GM18499 (cell line): ENCODE measurements at regions not wholly inside any gene's neighbourhood (a gene's known extent, or its start where the extent isn't known, plus 50 kb on each side); places are given as distances from the start of the nearest gene placed in this dataset.

ENCODE experiments used
- ATAC-seq: cut with Tn5 transposase; IDR thresholded peaks from one replicate; pipeline ENCODE4 v1.9.1; 2021; ENCODE audit warnings: moderate number of reproducible peaks; ENCODE audit not compliant: insufficient read depth, unreplicated experiment

DNA sequence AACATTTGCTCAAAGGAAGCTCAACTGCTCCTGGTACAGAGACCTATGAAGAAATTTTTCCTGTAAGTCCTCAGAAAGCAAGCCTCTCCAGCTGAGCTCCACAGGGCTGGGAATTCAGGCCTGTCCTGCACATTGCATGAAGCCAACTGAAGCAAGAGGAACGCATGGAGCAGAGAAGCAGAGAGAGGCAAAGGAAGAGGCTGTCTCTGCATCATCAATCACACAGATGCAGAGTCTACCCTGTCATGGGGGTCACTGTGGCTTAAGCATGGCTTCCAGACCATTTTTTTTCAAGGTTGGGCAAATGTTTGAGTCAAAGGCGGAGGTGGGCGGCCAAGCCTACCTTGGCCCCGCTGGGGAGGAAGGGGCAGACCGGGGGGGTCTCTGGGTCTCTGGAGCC lies 110.3 kb upstream of the MSX1 start:
- ATAC-seq = no peak

- no peak for ATAC-seq
These were observed 113.0 kb upstream of the MSX1 start for GRCh38 chr4:4746444-4746843.

- no peak for ATAC-seq
These were observed 119.4 kb upstream of the MSX1 start for GRCh38 chr4:4740071-4740470.

DNA sequence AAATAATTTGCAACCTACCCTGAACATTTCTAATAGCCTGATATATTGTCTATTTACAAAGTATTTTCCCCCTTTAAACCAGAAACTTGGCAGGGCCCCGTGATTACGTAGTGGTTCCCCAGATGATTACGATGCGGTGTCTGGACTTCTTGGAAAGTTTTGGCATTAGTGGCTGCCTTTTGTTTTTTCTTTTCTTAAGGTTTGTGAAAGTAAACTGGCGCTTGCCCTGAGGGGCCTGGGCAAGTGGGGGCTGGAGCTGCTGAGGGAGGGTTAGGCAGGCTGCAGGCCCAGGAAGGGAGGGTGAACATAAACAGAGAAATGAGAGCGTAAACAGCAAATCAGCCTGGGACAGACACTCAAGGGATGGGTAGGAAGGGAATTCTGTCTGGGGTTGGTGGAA lies 123.6 kb upstream of the MSX1 start:
- ATAC-seq = no peak

DNA sequence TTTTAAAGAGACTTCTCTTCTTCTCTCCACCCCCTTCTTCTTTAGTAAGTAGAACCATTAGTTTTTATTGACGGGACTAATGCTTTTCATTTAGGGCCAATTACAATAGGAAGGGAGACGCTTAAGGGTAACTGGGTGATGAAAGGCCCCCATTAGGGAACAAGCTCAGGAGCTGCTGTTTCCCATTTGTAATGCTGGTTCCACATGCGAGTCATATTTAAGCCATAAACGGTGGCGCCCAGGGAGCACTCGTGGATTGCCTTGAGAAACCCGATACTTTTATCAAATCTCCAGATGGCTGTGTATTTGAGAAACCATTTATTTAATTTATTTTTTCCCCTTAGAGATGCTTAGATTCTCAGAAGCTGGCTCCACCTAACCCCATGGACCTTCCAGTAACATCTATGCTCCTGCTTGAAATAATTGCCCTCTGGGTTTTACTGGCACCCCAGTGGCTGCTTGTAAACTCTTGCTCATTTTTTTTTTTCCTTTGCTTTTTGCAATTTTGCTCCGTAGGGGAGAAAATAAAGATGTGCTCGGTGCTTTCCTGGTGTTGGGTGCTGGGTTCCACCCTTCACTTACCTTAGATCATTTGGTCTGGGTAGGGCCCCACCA lies 124.2 kb upstream of the MSX1 start:
- ATAC-seq = no peak

DNA sequence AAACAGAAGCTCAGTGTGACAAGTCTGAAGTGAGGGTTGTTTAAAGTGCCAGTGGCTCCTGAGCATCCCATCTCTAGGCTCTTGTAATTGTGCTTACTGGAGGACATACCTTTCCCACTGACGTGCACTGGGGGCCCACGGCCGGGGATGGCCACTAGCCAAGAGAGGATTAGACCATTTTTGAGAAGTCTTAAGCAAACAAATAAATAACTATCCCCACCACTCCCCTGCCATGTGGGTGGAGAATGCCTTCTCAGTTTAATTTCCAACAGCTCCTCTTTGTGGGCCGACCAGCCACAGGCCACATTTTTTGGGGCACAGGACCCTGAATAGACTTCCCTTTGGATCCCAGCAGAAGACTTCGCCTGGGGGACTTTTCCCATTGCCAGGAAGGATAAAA lies 125.0 kb upstream of the MSX1 start:
- ATAC-seq = no peak

GRCh38 chr4:4733663-4734062 lies 125.8 kb upstream of the MSX1 start:
- no peak for ATAC-seq

GRCh38 chr4:4730249-4730648 lies 129.2 kb upstream of the MSX1 start:
- no peak for ATAC-seq

- no peak for ATAC-seq
These were observed 130.3 kb upstream of the MSX1 start for GRCh38 chr4:4729206-4729605.

DNA sequence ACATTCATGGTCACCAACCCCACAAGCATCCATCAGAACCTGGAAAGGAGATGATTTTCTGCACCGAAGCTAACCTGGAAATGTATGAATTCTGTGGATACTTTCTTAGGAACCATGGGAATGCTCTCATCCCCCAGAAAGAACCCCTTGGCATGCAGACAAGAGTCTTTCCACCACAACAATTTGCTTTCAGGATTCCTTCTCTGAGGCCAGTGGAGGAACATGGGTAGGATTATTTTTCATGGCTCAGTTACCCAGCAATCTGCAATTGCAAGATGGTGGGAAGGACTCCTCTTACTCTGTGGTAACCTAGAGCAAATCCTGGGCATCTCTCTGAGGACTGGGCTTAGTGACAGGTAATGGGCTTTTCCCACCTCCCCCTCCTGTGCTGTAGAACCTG lies 131.9 kb upstream of the MSX1 start:
- no peak for ATAC-seq

GRCh38 chr4:4726051-4726450 lies 133.4 kb upstream of the MSX1 start:
- no peak for ATAC-seq

DNA sequence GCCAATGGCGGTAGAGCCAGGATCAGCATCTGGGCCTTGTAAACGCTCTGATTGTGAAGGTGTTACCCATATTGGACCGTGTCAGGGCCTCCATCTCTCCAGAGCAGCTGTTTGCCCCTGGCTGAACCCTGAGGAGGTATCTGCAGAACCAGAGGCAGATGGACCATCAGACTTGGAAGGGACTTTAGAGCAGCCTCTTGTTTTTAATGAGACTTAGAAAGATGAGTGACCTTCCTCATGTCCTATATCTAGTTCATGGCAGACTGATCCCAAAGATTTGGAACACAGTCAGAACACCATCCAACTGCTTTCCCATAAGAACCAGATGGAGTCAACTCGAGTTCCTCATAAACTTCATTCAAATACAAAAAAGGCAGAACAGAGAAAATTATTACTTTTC lies 135.1 kb upstream of the MSX1 start:
- no peak for ATAC-seq

GRCh38 chr4:4721636-4722035 lies 137.8 kb upstream of the MSX1 start:
- ATAC-seq = no peak

GRCh38 chr4:4720646-4721045 lies 138.8 kb upstream of the MSX1 start:
- ATAC-seq = no peak

DNA sequence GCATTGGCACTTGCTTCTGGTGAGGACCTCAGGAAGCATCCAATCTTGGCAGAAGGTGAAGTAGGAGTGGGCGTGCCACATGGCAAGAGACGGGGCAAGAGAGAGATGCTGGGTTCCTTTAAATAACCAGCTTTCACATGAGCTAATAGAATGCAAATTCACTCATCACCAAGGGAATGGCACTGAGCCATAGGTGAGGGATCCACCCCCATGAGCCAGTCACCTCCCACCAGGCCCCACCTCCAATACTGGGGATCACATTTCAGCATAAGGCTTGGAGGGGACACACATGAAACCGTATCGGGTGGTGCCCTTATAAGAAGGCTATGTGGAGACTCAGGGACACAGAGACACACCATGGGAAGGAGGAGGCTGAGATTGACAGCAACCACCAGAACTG lies 140.0 kb upstream of the MSX1 start:
- ATAC-seq = no peak

DNA sequence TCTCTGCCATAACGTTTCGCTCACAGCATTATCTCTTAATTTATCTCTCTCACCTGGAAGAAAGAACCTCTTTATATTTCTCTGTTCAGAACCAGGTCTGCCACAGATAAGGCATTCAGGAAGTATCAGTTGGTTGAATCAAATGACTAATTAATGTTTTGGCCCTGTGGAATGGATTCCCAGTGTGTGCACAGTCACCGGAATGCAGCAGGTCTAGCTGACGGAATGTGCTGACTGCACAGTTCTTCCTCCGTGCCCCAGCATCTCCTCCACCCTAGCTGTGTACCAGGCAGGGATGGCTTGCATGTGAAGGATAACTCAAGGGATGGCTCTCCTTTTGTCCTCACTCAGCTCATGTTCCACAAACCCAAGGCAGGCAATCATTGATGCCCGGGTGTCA lies 141.8 kb upstream of the MSX1 start:
- no peak for ATAC-seq

DNA sequence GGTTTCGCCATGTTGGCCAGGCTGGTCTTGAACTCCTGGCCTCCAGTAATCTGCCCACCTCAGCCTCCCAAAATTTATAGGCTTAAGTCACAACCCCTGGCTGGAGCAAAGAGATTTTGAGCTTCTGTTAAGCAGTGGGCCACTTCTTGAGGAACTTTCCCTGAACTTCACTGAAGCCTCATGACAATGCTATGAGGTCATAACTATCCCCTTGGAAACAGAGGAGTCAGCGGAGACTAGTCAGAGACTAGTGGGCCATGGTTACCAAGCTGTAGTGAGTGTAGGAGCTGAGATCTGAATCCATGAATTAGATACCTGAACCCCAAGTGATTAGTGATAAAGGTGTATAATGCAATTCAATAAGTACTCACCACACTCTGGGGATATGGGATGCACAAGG lies 145.1 kb upstream of the MSX1 start:
- no peak for ATAC-seq

- ATAC-seq = no peak
These were observed 146.5 kb upstream of the MSX1 start for GRCh38 chr4:4712800-4713528.

GRCh38 chr4:4711902-4712301 lies 147.6 kb upstream of the MSX1 start:
- no peak for ATAC-seq

GRCh38 chr4:4709736-4710135 lies 149.7 kb upstream of the MSX1 start:
- no peak for ATAC-seq

DNA sequence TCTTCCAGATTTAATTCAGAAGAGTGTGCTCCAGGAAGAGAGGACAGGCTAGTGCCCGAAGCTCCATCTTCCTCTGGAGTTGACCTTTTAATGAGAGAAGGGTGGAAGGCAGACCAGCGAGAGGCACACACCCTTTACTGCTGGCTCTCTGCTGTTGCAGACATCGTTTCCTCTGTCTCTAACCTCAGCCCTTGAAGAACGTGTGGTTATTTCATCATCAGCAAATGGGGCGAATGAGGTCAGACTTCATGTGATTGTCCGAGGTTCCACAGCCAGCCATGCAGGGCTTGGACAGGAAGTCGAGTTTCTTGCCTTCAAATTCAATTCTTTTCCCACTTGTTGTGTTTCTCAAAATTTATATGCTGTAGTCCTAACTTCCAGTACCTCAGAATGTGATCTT lies 155.2 kb upstream of the MSX1 start:
- ATAC-seq = no peak

DNA sequence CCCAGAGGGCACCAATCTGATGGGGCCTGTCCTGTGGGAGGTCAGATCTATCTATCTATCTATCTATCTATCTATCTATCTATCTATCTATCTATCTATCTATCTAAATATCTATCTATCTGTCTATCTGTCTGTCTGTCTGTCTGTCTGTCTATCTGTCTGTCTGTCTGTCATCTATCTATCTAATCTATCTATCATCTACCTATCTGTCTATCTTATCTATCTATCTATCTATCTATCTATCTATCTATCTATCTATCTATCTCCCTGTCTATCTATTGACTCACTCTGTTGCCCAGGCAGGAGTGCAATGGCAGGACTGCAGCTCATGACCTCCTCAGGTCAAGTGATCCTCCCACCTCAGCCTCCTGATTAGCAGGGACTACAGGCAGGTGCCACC lies 155.7 kb upstream of the STX18 start:
- ATAC-seq = no peak
